ENCODE measurements at regions not wholly inside any gene's neighbourhood (a gene's known extent, or its start where the extent isn't known, plus 50 kb on each side); places are given as distances from the start of the nearest gene placed in this dataset.

- ATAC-seq (replicated peaks) = no peak
- H3K27ac Mint-ChIP-seq = no peak overlapping the region
- DNase-seq = no peak
- H3K4me1 Mint-ChIP-seq (ENCODE audit: low read depth in 2 of 2) = no peaks in the 10 kb centered on the region
- peaks cover 1 to 19% of the 10 kb centered on the region in 2 donors for H3K9me3 Mint-ChIP-seq
- H3K36me3 Mint-ChIP-seq (ENCODE audit: insufficient read depth) = no peaks in the 10 kb centered on the region
- H3K4me3 Mint-ChIP-seq = no peak overlapping the region
- no peaks in the 10 kb centered on the region for H3K27me3 Mint-ChIP-seq
Observed at GRCh38 chr2:60095202-60095815, 458.1 kb downstream of the BCL11A start.

- H3K27me3 Mint-ChIP-seq = no peaks in the 10 kb centered on the region
- peaks cover 1 to 19% of the 10 kb centered on the region in 2 donors for H3K9me3 Mint-ChIP-seq
- no peaks in the 10 kb centered on the region for H3K36me3 Mint-ChIP-seq (ENCODE audit: insufficient read depth)
- ATAC-seq (replicated peaks) (no peak), DNase-seq (no peak)
- no peaks in the 10 kb centered on the region for H3K4me1 Mint-ChIP-seq (ENCODE audit: low read depth in 2 of 2)
- no peak overlapping the region for H3K4me3 Mint-ChIP-seq
- no peak overlapping the region for H3K27ac Mint-ChIP-seq
Observed at GRCh38 chr2:60094450-60094929, 459.0 kb downstream of the BCL11A start.

GRCh38 chr2:60092781-60093180 lies 460.7 kb downstream of the BCL11A start:
- no peak overlapping the region for H3K4me3 Mint-ChIP-seq
- no peaks in the 10 kb centered on the region for H3K4me1 Mint-ChIP-seq (ENCODE audit: low read depth in 2 of 2)
- H3K27ac Mint-ChIP-seq = no peak overlapping the region
- no peaks in the 10 kb centered on the region for H3K27me3 Mint-ChIP-seq
- H3K36me3 Mint-ChIP-seq (ENCODE audit: insufficient read depth) = no peaks in the 10 kb centered on the region
- H3K9me3 Mint-ChIP-seq = peaks cover 1 to 19% of the 10 kb centered on the region in 2 donors
- ATAC-seq (replicated peaks) = no peak
- no peak for DNase-seq

GRCh38 chr2:60091894-60092293 lies 461.6 kb downstream of the BCL11A start:
- Mint-ChIP-seq H3K27me3 (no peaks in the 10 kb centered on the region), H3K4me1 (ENCODE audit: low read depth in 2 of 2) (no peaks in the 10 kb centered on the region)
- ATAC-seq (replicated peaks) = no peak

GRCh38 chr2:60091266-60091665 lies 462.2 kb downstream of the BCL11A start:
- ATAC-seq (replicated peaks) = no peak
- no peaks in the 10 kb centered on the region for H3K27me3 Mint-ChIP-seq
- H3K4me1 Mint-ChIP-seq (ENCODE audit: low read depth in 2 of 2) = no peaks in the 10 kb centered on the region

More at GRCh38 chr2:60091894-60092293, 461.6 kb downstream of the BCL11A start:
- DNase-seq = no peak
- no peaks in the 10 kb centered on the region for H3K36me3 Mint-ChIP-seq (ENCODE audit: insufficient read depth)
- peaks cover 1 to 19% of the 10 kb centered on the region in 2 donors for H3K9me3 Mint-ChIP-seq
- no peak overlapping the region for H3K27ac Mint-ChIP-seq
- no peak overlapping the region for H3K4me3 Mint-ChIP-seq

GRCh38 chr2:60079562-60079961 lies 473.9 kb downstream of the BCL11A start:
- peaks cover 4 to 11% of the 10 kb centered on the region in 2 donors for H3K9me3 Mint-ChIP-seq
- no peaks in the 10 kb centered on the region for H3K4me1 Mint-ChIP-seq (ENCODE audit: low read depth in 2 of 2)
- no peaks in the 10 kb centered on the region for H3K36me3 Mint-ChIP-seq (ENCODE audit: insufficient read depth)
- peaks cover 0 to 11% of the 10 kb centered on the region in 2 donors for H3K27me3 Mint-ChIP-seq
- H3K4me3 Mint-ChIP-seq = no peak overlapping the region
- H3K27ac Mint-ChIP-seq = no peak overlapping the region
- DNase-seq = no peak
- no peak for ATAC-seq (replicated peaks)

More at GRCh38 chr2:60091266-60091665, 462.2 kb downstream of the BCL11A start:
- no peak overlapping the region for H3K27ac Mint-ChIP-seq
- no peak for DNase-seq
- no peaks in the 10 kb centered on the region for H3K36me3 Mint-ChIP-seq (ENCODE audit: insufficient read depth)
- peaks cover 1 to 16% of the 10 kb centered on the region in 2 donors for H3K9me3 Mint-ChIP-seq
- no peak overlapping the region for H3K4me3 Mint-ChIP-seq

GRCh38 chr2:60075048-60075447 lies 478.4 kb downstream of the BCL11A start:
- Mint-ChIP-seq H3K4me1 (ENCODE audit: low read depth in 2 of 2) (no peaks in the 10 kb centered on the region), H3K27me3 (peaks cover 0 to 12% of the 10 kb centered on the region in 2 donors), H3K9me3 (peaks cover 4 to 15% of the 10 kb centered on the region in 2 donors), H3K27ac (no peak overlapping the region), H3K36me3 (ENCODE audit: insufficient read depth) (no peaks in the 10 kb centered on the region), H3K4me3 (no peak overlapping the region)
- no peak for DNase-seq
- no peak for ATAC-seq (replicated peaks)

GRCh38 chr2:60073201-60073600 lies 480.3 kb downstream of the BCL11A start:
- Mint-ChIP-seq H3K9me3 (peaks cover 4 to 15% of the 10 kb centered on the region in 2 donors), H3K36me3 (ENCODE audit: insufficient read depth) (no peaks in the 10 kb centered on the region), H3K4me1 (ENCODE audit: low read depth in 2 of 2) (no peaks in the 10 kb centered on the region), H3K4me3 (no peak overlapping the region), H3K27me3 (peaks cover 0 to 12% of the 10 kb centered on the region in 2 donors), H3K27ac (no peak overlapping the region)
- no peak for ATAC-seq (replicated peaks)
- no peak for DNase-seq

GRCh38 chr2:60072609-60073008 lies 480.8 kb downstream of the BCL11A start:
- ATAC-seq (replicated peaks) (no peak), DNase-seq (no peak)
- Mint-ChIP-seq H3K27ac (no peak overlapping the region), H3K4me3 (no peak overlapping the region), H3K36me3 (ENCODE audit: insufficient read depth) (no peaks in the 10 kb centered on the region), H3K4me1 (ENCODE audit: low read depth in 2 of 2) (no peaks in the 10 kb centered on the region), H3K27me3 (peaks cover 0 to 12% of the 10 kb centered on the region in 2 donors), H3K9me3 (peaks cover 4 to 15% of the 10 kb centered on the region in 2 donors)

- Mint-ChIP-seq H3K36me3 (ENCODE audit: insufficient read depth) (no peaks in the 10 kb centered on the region), H3K27me3 (peaks cover 0 to 12% of the 10 kb centered on the region in 2 donors), H3K27ac (no peak overlapping the region), H3K9me3 (peaks cover 4 to 15% of the 10 kb centered on the region in 2 donors), H3K4me3 (no peak overlapping the region), H3K4me1 (ENCODE audit: low read depth in 2 of 2) (no peaks in the 10 kb centered on the region)
- DNase-seq (no peak), ATAC-seq (replicated peaks) (no peak)
Observed at GRCh38 chr2:60071490-60071831, 482.0 kb downstream of the BCL11A start.

- Mint-ChIP-seq H3K36me3 (ENCODE audit: insufficient read depth) (no peaks in the 10 kb centered on the region), H3K4me3 (no peak overlapping the region), H3K4me1 (ENCODE audit: low read depth in 2 of 2) (no peaks in the 10 kb centered on the region), H3K9me3 (peaks cover 4 to 15% of the 10 kb centered on the region in 2 donors), H3K27me3 (peaks cover 0 to 12% of the 10 kb centered on the region in 2 donors), H3K27ac (no peak overlapping the region)
- ATAC-seq (replicated peaks) (no peak), DNase-seq (no peak)
Observed at GRCh38 chr2:60070736-60071489, 482.5 kb downstream of the BCL11A start.

- Mint-ChIP-seq H3K9me3 (peaks cover 3 to 10% of the 10 kb centered on the region in 2 donors), H3K27me3 (peaks cover 0 to 7% of the 10 kb centered on the region in 2 donors), H3K4me3 (no peak overlapping the region), H3K4me1 (ENCODE audit: low read depth in 2 of 2) (no peaks in the 10 kb centered on the region), H3K27ac (no peak overlapping the region), H3K36me3 (ENCODE audit: insufficient read depth) (no peaks in the 10 kb centered on the region)
- ATAC-seq (replicated peaks) (no peak), DNase-seq (no peak)
Observed at GRCh38 chr2:60070196-60070595, 483.3 kb downstream of the BCL11A start.

- DNase-seq = no peak
- Mint-ChIP-seq H3K27ac (no peak overlapping the region), H3K4me3 (no peak overlapping the region), H3K4me1 (ENCODE audit: low read depth in 2 of 2) (no peaks in the 10 kb centered on the region), H3K36me3 (ENCODE audit: insufficient read depth) (no peaks in the 10 kb centered on the region), H3K9me3 (no peaks in the 10 kb centered on the region), H3K27me3 (no peaks in the 10 kb centered on the region)
- ATAC-seq (replicated peaks) = no peak
Observed at GRCh38 chr2:60068755-60069154, 484.7 kb downstream of the BCL11A start.

GRCh38 chr2:60067006-60067405 lies 486.4 kb downstream of the BCL11A start:
- no peak overlapping the region for H3K27ac Mint-ChIP-seq
- H3K27me3 Mint-ChIP-seq = no peaks in the 10 kb centered on the region
- H3K4me1 Mint-ChIP-seq (ENCODE audit: low read depth in 2 of 2) = no peaks in the 10 kb centered on the region
- no peak overlapping the region for H3K4me3 Mint-ChIP-seq
- no peaks in the 10 kb centered on the region for H3K9me3 Mint-ChIP-seq
- ATAC-seq (replicated peaks) = no peak
- DNase-seq = no peak
- H3K36me3 Mint-ChIP-seq (ENCODE audit: insufficient read depth) = no peaks in the 10 kb centered on the region
